ENCODE measurements at regions not wholly inside any gene's neighbourhood (a gene's known extent, or its start where the extent isn't known, plus 50 kb on each side); places are given as distances from the start of the nearest gene placed in this dataset.

DNA sequence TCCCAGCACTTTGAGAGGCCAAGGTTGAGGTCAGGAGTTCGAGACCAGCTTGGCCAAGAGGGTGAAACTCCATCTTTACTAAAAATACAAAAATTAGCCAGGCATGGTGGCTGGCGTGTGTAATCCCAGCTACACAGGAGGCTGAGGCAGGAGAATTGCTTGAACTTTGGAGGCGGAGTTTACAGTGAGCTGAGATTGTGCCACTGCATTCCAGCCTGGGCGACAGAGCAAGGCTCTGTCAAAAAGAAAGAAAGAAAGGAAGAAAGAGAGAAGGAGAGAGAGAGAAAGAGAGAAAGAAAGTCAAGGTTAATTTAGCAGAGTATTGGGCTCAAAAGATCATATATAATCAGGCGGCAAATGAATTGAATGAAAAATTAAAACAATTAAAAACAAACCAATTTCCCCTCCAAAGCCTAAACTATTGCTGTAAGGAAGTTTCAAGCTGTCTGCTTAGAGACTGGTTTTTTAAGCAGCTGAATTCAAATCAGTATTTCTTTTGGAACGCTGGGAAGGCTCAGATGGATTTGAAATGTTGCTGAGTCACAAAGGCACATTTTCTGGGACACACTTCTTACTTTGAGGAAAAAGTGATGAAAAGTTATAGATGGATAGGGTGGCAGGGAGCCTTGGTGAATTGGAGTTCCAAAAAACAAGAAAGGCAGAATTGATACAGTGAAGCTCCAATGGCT is 81.3 kb upstream of the BHLHE40 start:
- H3K27ac ChIP-seq: peak overlapping the region; percentile 33
- H3K9me2 ChIP-seq (ENCODE audit: insufficient read depth): no peaks in the 10 kb centered on the region
- no peaks in the 10 kb centered on the region for H3K79me2 ChIP-seq (ENCODE audit: insufficient read depth)
- in situ Hi-C loops (cut with MboI): no loop called here
- H3K9ac ChIP-seq: peak overlapping the region; percentile 20; the same call in 1 of the 2 replicates
- 26 to 30% methylated on average over 6 of the region's 6 CpGs for WGBS, 2 experiments (ENCODE audit: low coverage in 1 of 2, low lambda C conversion rate in 2 of 2, missing lambda C conversion rate in 2 of 2)
- no peaks in the 10 kb centered on the region for H3K27me3 ChIP-seq (replicated peaks; ENCODE audit: insufficient read depth)
- peak overlapping the region; percentile 39 for H2AFZ ChIP-seq
- H3F3A ChIP-seq (ENCODE audit: insufficient read depth): peaks cover 15% of the 10 kb centered on the region
- H3K36me3 ChIP-seq (ENCODE audit: low read depth): no peaks in the 10 kb centered on the region
- H3K4me2 ChIP-seq (ENCODE audit: unreplicated experiment): peak overlapping the region; percentile 5
- H3K9me3 ChIP-seq (ENCODE audit: low read depth): no peaks in the 10 kb centered on the region
- DNase-seq: peak; percentile 48
- H3K4me1 ChIP-seq (ENCODE audit: insufficient read depth): peaks cover 16% of the 10 kb centered on the region
- TF ChIP-seq EZH2 (IDR thresholded peaks at IDR 0.05; ENCODE audit: insufficient read depth, poor library complexity, severe bottlenecking) (no peak), EZH2phosphoT487 (IDR thresholded peaks at IDR 0.05; ENCODE audit: insufficient read depth, low read depth) (no peak)
- no peaks in the 10 kb centered on the region for H4K20me1 ChIP-seq (ENCODE audit: insufficient read depth)
- H3K4me3 ChIP-seq: peak overlapping the region; percentile 1; the same call in 1 of the 2 replicates

DNA sequence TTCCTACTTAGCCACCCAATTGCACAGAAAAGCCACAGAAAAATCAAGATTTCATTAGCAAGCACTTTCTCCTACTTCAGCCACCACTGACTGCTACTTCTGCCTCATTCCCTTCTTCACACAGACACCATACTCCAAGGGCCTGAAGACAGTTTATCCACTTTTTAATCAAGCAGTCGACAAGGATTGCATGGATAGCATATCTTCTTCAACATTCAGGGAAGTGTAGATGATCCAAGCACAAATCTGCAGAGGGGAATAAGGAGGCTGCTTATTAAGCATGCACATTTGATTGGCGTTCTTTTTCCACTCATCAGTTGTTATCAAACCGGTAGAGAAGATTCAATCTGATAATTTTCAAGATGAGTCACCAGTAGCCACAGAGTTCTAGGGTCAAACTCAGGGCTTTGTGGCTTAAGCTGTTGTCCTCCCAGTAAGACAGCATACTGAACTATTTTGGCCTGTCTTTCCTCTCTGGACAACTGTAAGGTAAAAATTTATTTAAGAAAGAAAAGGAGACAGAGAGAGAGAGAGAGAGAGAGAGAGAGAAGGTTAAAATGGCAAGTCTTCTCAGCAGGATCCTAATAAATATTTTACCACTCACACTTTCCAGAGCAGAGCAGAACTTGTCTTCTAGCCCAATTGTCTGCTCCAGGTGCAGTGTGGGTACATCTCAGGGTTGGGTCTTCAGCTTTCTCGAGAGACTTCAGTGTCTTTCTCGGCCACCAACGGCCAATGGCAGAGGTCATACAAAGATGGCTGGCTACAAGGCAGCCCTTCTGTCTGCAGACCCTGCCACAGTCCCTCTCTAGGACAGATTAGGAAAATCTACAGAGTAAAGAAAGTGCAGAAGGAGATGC is 80.6 kb upstream of the BHLHE40 start:
- peaks cover 15% of the 10 kb centered on the region for H3F3A ChIP-seq (ENCODE audit: insufficient read depth)
- no peak for TF ChIP-seq EZH2 (IDR thresholded peaks at IDR 0.05; ENCODE audit: insufficient read depth, poor library complexity, severe bottlenecking)
- H3K27ac ChIP-seq: peak overlapping the region; percentile 33
- H3K27me3 ChIP-seq (replicated peaks; ENCODE audit: insufficient read depth): no peaks in the 10 kb centered on the region
- H3K36me3 ChIP-seq (ENCODE audit: low read depth): no peaks in the 10 kb centered on the region
- no peaks in the 10 kb centered on the region for H3K9me2 ChIP-seq (ENCODE audit: insufficient read depth)
- in situ Hi-C loops (cut with MboI): no loop called here
- DNase-seq: peak; percentile 39
- no peak overlapping the region for H3K4me3 ChIP-seq
- peak overlapping the region; percentile 39; the same call in 1 of the 2 replicates for H2AFZ ChIP-seq
- no peaks in the 10 kb centered on the region for H3K79me2 ChIP-seq (ENCODE audit: insufficient read depth)
- WGBS, 2 experiments (ENCODE audit: low coverage in 1 of 2, low lambda C conversion rate in 2 of 2, missing lambda C conversion rate in 2 of 2): 43 to 45% methylated on average over 6 of the region's 6 CpGs
- peak overlapping the region; percentile 20; the same call in 1 of the 2 replicates for H3K9ac ChIP-seq
- no peak overlapping the region for H3K4me2 ChIP-seq (ENCODE audit: unreplicated experiment)
- H3K9me3 ChIP-seq (ENCODE audit: low read depth): no peaks in the 10 kb centered on the region
- H4K20me1 ChIP-seq (ENCODE audit: insufficient read depth): no peaks in the 10 kb centered on the region
- peaks cover 16% of the 10 kb centered on the region for H3K4me1 ChIP-seq (ENCODE audit: insufficient read depth)

- in situ Hi-C loops (cut with MboI): no loop called here
- peaks cover 18% of the 10 kb centered on the region for H3K4me1 ChIP-seq (ENCODE audit: insufficient read depth)
- H3K4me2 ChIP-seq (ENCODE audit: unreplicated experiment): no peak overlapping the region
- no peaks in the 10 kb centered on the region for H4K20me1 ChIP-seq (ENCODE audit: insufficient read depth)
- H3K9me2 ChIP-seq (ENCODE audit: insufficient read depth): no peaks in the 10 kb centered on the region
- no peak overlapping the region for H3K4me3 ChIP-seq
- H3K36me3 ChIP-seq (ENCODE audit: low read depth): no peaks in the 10 kb centered on the region
- TF ChIP-seq EZH2 (IDR thresholded peaks at IDR 0.05; ENCODE audit: insufficient read depth, poor library complexity, severe bottlenecking): no peak
- TF ChIP-seq EZH2phosphoT487 (IDR thresholded peaks at IDR 0.05; ENCODE audit: insufficient read depth, low read depth): no peak
- H2AFZ ChIP-seq: no peak overlapping the region; the same call in 1 of the 2 replicates
- H3K27me3 ChIP-seq (replicated peaks; ENCODE audit: insufficient read depth): no peaks in the 10 kb centered on the region
- H3F3A ChIP-seq (ENCODE audit: insufficient read depth): peaks cover 15% of the 10 kb centered on the region
- WGBS, 2 experiments (ENCODE audit: low coverage in 1 of 2, low lambda C conversion rate in 2 of 2, missing lambda C conversion rate in 2 of 2): 40 to 44% methylated on average over 6 of the region's 6 CpGs
- no peaks in the 10 kb centered on the region for H3K9me3 ChIP-seq (ENCODE audit: low read depth)
- no peak for DNase-seq
- H3K79me2 ChIP-seq (ENCODE audit: insufficient read depth): no peaks in the 10 kb centered on the region
- H3K27ac ChIP-seq: no peak overlapping the region
- no peak overlapping the region for H3K9ac ChIP-seq
Observed at GRCh38 chr3:4899710-4900109, 79.5 kb upstream of the BHLHE40 start.

DNA sequence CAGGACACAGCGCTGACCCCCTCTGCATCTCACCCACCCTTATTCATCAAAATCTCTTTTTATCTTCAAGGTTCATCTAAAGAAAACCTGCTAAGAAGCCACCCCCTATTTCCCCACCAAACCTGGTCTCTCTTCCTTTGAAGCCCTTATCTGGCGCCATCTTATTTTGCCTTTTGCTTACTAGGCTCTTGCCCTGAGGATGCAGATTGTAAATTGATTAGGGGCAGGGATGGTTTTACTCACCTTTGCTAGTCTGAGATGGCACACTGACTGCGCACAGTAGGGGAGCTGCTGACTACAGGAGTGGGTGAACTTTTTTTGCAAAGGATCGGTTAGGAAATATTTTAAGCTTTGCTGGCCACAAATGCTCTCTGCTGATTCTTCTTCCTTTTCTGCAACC is 78.9 kb upstream of the BHLHE40 start:
- no peak overlapping the region for H3K27ac ChIP-seq
- no peaks in the 10 kb centered on the region for H3K79me2 ChIP-seq (ENCODE audit: insufficient read depth)
- H3F3A ChIP-seq (ENCODE audit: insufficient read depth): peaks cover 15% of the 10 kb centered on the region
- no peaks in the 10 kb centered on the region for H4K20me1 ChIP-seq (ENCODE audit: insufficient read depth)
- no peak for DNase-seq
- no peaks in the 10 kb centered on the region for H3K36me3 ChIP-seq (ENCODE audit: low read depth)
- in situ Hi-C loops (cut with MboI): no loop called here
- H3K4me3 ChIP-seq: no peak overlapping the region
- TF ChIP-seq EZH2phosphoT487 (IDR thresholded peaks at IDR 0.05; ENCODE audit: insufficient read depth, low read depth) (no peak), EZH2 (IDR thresholded peaks at IDR 0.05; ENCODE audit: insufficient read depth, poor library complexity, severe bottlenecking) (no peak)
- H3K4me2 ChIP-seq (ENCODE audit: unreplicated experiment): no peak overlapping the region
- 98 to 99% methylated on average over 4 of the region's 4 CpGs for WGBS, 2 experiments (ENCODE audit: low coverage in 1 of 2, low lambda C conversion rate in 2 of 2, missing lambda C conversion rate in 2 of 2)
- no peak overlapping the region for H3K9ac ChIP-seq
- H3K27me3 ChIP-seq (replicated peaks; ENCODE audit: insufficient read depth): no peaks in the 10 kb centered on the region
- H3K9me3 ChIP-seq (ENCODE audit: low read depth): no peaks in the 10 kb centered on the region
- no peak overlapping the region for H2AFZ ChIP-seq
- peaks cover 24% of the 10 kb centered on the region for H3K4me1 ChIP-seq (ENCODE audit: insufficient read depth)
- no peaks in the 10 kb centered on the region for H3K9me2 ChIP-seq (ENCODE audit: insufficient read depth)
